Loucy (cell line): ENCODE measurements at regions not wholly inside any gene's neighbourhood (a gene's known extent, or its start where the extent isn't known, plus 50 kb on each side); places are given as distances from the start of the nearest gene placed in this dataset.

Source experiments
- H2AFZ ChIP-seq: fragments of 200-600 bp; sonication (generic); 2 replicates; pipeline ENCODE4 v1.6.0; 2016; ENCODE audit warnings: antibody characterized with exemption, mild to moderate bottlenecking, low read length, moderate library complexity
- H3F3A ChIP-seq: fragments of 200-600 bp; 2 replicates; pipeline ENCODE4 v1.6.0; 2016; ENCODE audit warnings: antibody characterized with exemption, low read depth, mild to moderate bottlenecking
- H3K27me3 ChIP-seq: fragments of 200-600 bp; sonication (generic); 2 replicates; pipeline ENCODE4 v1.6.1; 2014; ENCODE audit warnings: low read length, mild to moderate bottlenecking; ENCODE audit not compliant: insufficient read depth, poor library complexity, severe bottlenecking
- H3K36me3 ChIP-seq: fragments of 200-600 bp; sonication (generic); 2 replicates; pipeline ENCODE4 v1.6.1; 2016; ENCODE audit warnings: low read length; ENCODE audit not compliant: insufficient read depth
- H3K4me1 ChIP-seq: fragments of 200-600 bp; sonication (generic); 2 replicates; pipeline ENCODE4 v1.5.1; 2014; ENCODE audit warnings: low read length, mild to moderate bottlenecking; ENCODE audit not compliant: insufficient read depth, poor library complexity, severe bottlenecking
- H3K4me2 ChIP-seq: fragments of 200-600 bp; sonication (generic); 2 replicates; pipeline ENCODE4 v1.6.0; 2014; ENCODE audit warnings: antibody characterized with exemption, low read length, low read depth, mild to moderate bottlenecking; ENCODE audit not compliant: poor library complexity, severe bottlenecking
- H3K4me3 ChIP-seq: fragments of 200-600 bp; sonication (generic); 2 replicates; pipeline ENCODE4 v1.5.1; 2014; ENCODE audit warnings: low read length, mild to moderate bottlenecking, mixed read lengths; ENCODE audit not compliant: poor library complexity, severe bottlenecking
- H3K79me2 ChIP-seq: fragments of 200-600 bp; sonication (generic); 2 replicates; pipeline ENCODE4 v1.6.1; 2014; ENCODE audit warnings: low read length; ENCODE audit not compliant: insufficient read depth
- H3K9ac ChIP-seq: fragments of 200-600 bp; sonication (generic); 2 replicates; pipeline ENCODE4 v1.6.0; 2014; ENCODE audit warnings: mild to moderate bottlenecking, low read depth, low read length, moderate library complexity; ENCODE audit not compliant: poor library complexity, severe bottlenecking
- H3K9me2 ChIP-seq: fragments of 200-600 bp; sonication (generic); replicated peaks from 2 replicates; pipeline ENCODE4 v1.6.1; 2016; ENCODE audit warnings: low read depth, low read length, mixed read lengths
- H3K9me3 ChIP-seq: fragments of 200-600 bp; sonication (generic); 2 replicates; pipeline ENCODE4 v1.6.1; 2014; ENCODE audit warnings: mild to moderate bottlenecking, antibody characterized with exemption, low read length, low read depth; ENCODE audit not compliant: insufficient read depth
- H4K20me1 ChIP-seq: fragments of 200-600 bp; sonication (generic); 2 replicates; pipeline ENCODE4 v1.6.0; 2014; ENCODE audit warnings: antibody characterized with exemption, low read length, mild to moderate bottlenecking; ENCODE audit not compliant: insufficient read depth, poor library complexity, severe bottlenecking
- CTCF ChIP-seq: fragments of 200-600 bp; sonication (generic); conservative IDR thresholded peaks from 2 replicates; pipeline ENCODE4 v1.5.1; 2014; ENCODE audit warnings: mild to moderate bottlenecking, antibody characterized with exemption, low read length
- EZH2phosphoT487 ChIP-seq: fragments of 200-600 bp; IDR thresholded peaks from 2 replicates; pipeline ENCODE4 v1.6.1; 2018; ENCODE audit warnings: antibody characterized with exemption, mild to moderate bottlenecking, moderate library complexity, borderline replicate concordance

DNA sequence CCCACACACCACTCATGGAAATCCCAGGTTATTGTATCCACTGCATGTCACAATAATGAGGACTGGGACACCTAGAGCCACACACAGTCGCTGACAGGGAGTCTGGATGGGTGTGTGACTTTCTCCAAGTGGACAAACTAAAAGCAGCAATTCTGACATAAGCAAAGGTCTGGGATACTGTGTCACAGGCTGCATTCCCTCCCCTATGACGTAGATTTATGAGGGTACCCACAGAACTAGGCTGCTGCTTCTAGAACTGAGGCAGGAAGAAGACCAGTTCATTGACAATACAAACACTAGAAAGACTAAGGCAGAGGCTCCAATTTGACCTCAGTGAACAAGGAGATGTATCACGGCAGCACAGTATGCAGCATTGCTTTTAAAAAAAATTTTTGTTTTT is 63.6 kb upstream of the TBCA start:
- no peaks in the 10 kb centered on the region for H3K27me3 ChIP-seq
- no peak overlapping the region for H3K4me2 ChIP-seq
- H3K4me3 ChIP-seq: no peak overlapping the region
- no peak overlapping the region for H3K9ac ChIP-seq
- H3K36me3 ChIP-seq: no peaks in the 10 kb centered on the region
- H3K4me1 ChIP-seq: no peaks in the 10 kb centered on the region
- H3K9me3 ChIP-seq: no peaks in the 10 kb centered on the region
- TF ChIP-seq CTCF (no peak), EZH2phosphoT487 (no peak)
- H3K9me2 ChIP-seq: no peaks in the 10 kb centered on the region
- no peak overlapping the region for H2AFZ ChIP-seq
- H3F3A ChIP-seq: no peaks in the 10 kb centered on the region
- no peaks in the 10 kb centered on the region for H3K79me2 ChIP-seq
- no peaks in the 10 kb centered on the region for H4K20me1 ChIP-seq

DNA sequence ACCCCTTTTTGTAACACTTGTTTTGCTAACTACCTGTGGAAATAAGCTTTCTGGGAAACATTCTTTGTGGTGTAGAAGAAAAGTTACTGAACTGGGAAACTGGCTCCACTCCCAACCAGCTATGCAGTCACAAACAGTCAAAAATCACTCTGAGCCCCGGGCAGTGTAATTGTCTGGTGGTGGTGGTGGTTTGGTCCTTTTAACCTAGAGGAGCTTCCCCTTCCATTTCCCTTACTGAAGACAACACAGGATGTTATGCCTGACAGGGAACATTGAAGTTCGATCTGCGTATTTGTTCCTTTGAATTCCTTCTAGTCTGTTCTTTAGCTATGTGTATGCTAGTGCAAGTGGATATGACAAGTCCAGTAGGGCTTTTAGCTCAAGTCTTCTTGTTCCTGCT is 56.8 kb upstream of the TBCA start:
- no peaks in the 10 kb centered on the region for H3K36me3 ChIP-seq
- H3K9me3 ChIP-seq: no peaks in the 10 kb centered on the region
- H3K4me2 ChIP-seq: no peak overlapping the region
- H3K27me3 ChIP-seq: no peaks in the 10 kb centered on the region
- no peaks in the 10 kb centered on the region for H3F3A ChIP-seq
- no peaks in the 10 kb centered on the region for H3K79me2 ChIP-seq
- H4K20me1 ChIP-seq: no peaks in the 10 kb centered on the region
- no peak overlapping the region for H3K9ac ChIP-seq
- no peaks in the 10 kb centered on the region for H3K4me1 ChIP-seq
- H3K4me3 ChIP-seq: no peak overlapping the region
- H3K9me2 ChIP-seq: no peaks in the 10 kb centered on the region
- TF ChIP-seq EZH2phosphoT487 (no peak), CTCF (no peak)
- H2AFZ ChIP-seq: no peak overlapping the region

DNA sequence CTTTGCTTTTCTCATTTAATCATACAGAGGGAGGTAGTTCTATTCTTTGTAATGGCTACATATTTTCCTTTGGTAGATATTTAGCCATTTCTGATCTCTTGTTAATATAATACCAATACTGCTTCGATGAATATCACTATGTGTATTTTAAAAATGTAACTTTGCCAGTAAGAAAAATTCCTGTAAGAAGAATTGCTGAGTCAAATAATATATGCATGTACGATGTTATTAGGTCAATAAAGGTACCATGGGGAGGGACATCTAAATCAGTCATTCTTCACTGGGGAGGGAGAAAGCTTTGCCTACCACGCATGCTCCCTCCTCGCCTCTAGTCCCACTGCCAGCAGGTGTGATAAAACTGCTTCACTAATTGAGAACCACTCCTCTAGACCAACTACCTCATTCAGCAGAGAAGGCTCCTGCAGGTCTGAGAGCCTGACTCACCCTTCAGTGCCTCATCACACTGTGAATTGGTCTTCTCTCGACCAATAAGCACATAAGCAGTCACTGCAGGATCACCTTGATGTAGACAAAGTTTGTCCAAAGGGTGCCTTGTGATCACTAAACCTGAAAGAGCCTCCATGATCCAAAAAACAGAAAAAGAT is 56.1 kb upstream of the TBCA start:
- H3K4me2 ChIP-seq: no peak overlapping the region

More for the DNA sequence above, 56.1 kb upstream of the TBCA start:
- H3K9me2 ChIP-seq: no peaks in the 10 kb centered on the region
- H4K20me1 ChIP-seq: no peaks in the 10 kb centered on the region
- H3K4me1 ChIP-seq: no peaks in the 10 kb centered on the region
- no peak overlapping the region for H3K9ac ChIP-seq
- TF ChIP-seq CTCF: no peak
- TF ChIP-seq EZH2phosphoT487: no peak
- no peaks in the 10 kb centered on the region for H3F3A ChIP-seq
- no peaks in the 10 kb centered on the region for H3K36me3 ChIP-seq
- H3K79me2 ChIP-seq: no peaks in the 10 kb centered on the region
- H2AFZ ChIP-seq: no peak overlapping the region
- no peaks in the 10 kb centered on the region for H3K9me3 ChIP-seq
- no peak overlapping the region for H3K4me3 ChIP-seq
- no peaks in the 10 kb centered on the region for H3K27me3 ChIP-seq
